ENCODE measurements at regions not wholly inside any gene's neighbourhood (a gene's known extent, or its start where the extent isn't known, plus 50 kb on each side); places are given as distances from the start of the nearest gene placed in this dataset.

- intact Hi-C loops (cut with micrococcal nuclease): no loop called here
- ATAC-seq (ENCODE audit: low read depth): no peak
These were observed 58.4 kb upstream of the NUDT12 start for GRCh38 chr5:103620851-103621547.

GRCh38 chr5:103617913-103618312 lies 55.3 kb upstream of the NUDT12 start:
- Histone ChIP-seq H3K4me2 (replicated peaks; ENCODE audit: low read depth, low read length, poor library complexity, severe bottlenecking) (no peak overlapping the region), H3K9me3 (ENCODE audit: control extremely low read depth in 1 of 3, control insufficient read depth in 2 of 3, insufficient read depth in 1 of 3, low read length in 2 of 3) (no peaks in the 10 kb centered on the region), H3K9ac (ENCODE audit: low read length) (no peak overlapping the region), H3K4me1 (ENCODE audit: control insufficient read depth in 2 of 2, insufficient read depth in 2 of 2, low read length in 2 of 2) (no peaks in the 10 kb centered on the region), H3K36me3 (replicated peaks in 1 of 2; ENCODE audit: control extremely low read depth in 1 of 2, control insufficient read depth in 1 of 2, extremely low read depth in 1 of 2, insufficient read depth in 2 of 2, low read length in 1 of 2) (no peaks in the 10 kb centered on the region), H3K79me2 (ENCODE audit: control insufficient read depth, insufficient read depth, low read length) (no peaks in the 10 kb centered on the region), H2AFZ (ENCODE audit: insufficient read depth, low read depth, low read length, poor library complexity, severe bottlenecking) (no peak overlapping the region), H3K27ac (ENCODE audit: low read length in 2 of 2) (no peak overlapping the region), H3K4me3 (ENCODE audit: control extremely low read depth in 1 of 5, extremely low read depth in 1 of 5, insufficient read depth in 1 of 5, low read depth in 2 of 5, low read length in 4 of 5) (no peak overlapping the region), H3K27me3 (replicated peaks in 1 of 4; ENCODE audit: control extremely low read depth in 1 of 4, control insufficient read depth in 3 of 4, insufficient read depth in 4 of 4, low read length in 3 of 4) (no peaks in the 10 kb centered on the region), H4K20me1 (ENCODE audit: control insufficient read depth, insufficient read depth, low read length, poor library complexity, severe bottlenecking) (no peaks in the 10 kb centered on the region)
- H3K4me3 Mint-ChIP-seq: no peak overlapping the region
- TF ChIP-seq EZH2 (IDR thresholded peaks at IDR 0.05; ENCODE audit: borderline replicate concordance, insufficient read depth, low read depth, low read length, poor library complexity, severe bottlenecking) (no peak), CTCF (IDR thresholded peaks at IDR 0.05) (no peak)
- POLR2A ChIA-PET: no interaction called here
- DNase-seq (no peak), ATAC-seq (ENCODE audit: low read depth) (no peak)
- CTCF ChIA-PET: no interaction called here
- no CpG with 5 or more reads among the region's 1 CpG for WGBS (ENCODE audit: insufficient coverage)
- no peak overlapping the region for H3K27ac Mint-ChIP-seq
- no peaks in the 10 kb centered on the region for H3K27me3 Mint-ChIP-seq
- no peaks in the 10 kb centered on the region for H3K4me1 Mint-ChIP-seq
- H3K9me3 Mint-ChIP-seq (ENCODE audit: insufficient read depth): peaks cover 2% of the 10 kb centered on the region
- intact Hi-C loops (cut with micrococcal nuclease): no loop called here

More at GRCh38 chr5:103620851-103621547, 58.4 kb upstream of the NUDT12 start:
- Mint-ChIP-seq H3K4me1 (no peaks in the 10 kb centered on the region), H3K27me3 (no peaks in the 10 kb centered on the region), H3K4me3 (no peak overlapping the region), H3K9me3 (ENCODE audit: insufficient read depth) (peaks cover 2% of the 10 kb centered on the region), H3K27ac (no peak overlapping the region)
- H4K20me1 ChIP-seq (ENCODE audit: control insufficient read depth, insufficient read depth, low read length, poor library complexity, severe bottlenecking): no peaks in the 10 kb centered on the region
- H3K27me3 ChIP-seq (replicated peaks in 1 of 4; ENCODE audit: control extremely low read depth in 1 of 4, control insufficient read depth in 3 of 4, insufficient read depth in 4 of 4, low read length in 3 of 4): no peaks in the 10 kb centered on the region
- no peaks in the 10 kb centered on the region for H3K79me2 ChIP-seq (ENCODE audit: control insufficient read depth, insufficient read depth, low read length)
- ChIA-PET CTCF (no interaction called here), POLR2A (no interaction called here)
- H3K9ac ChIP-seq (ENCODE audit: low read length): no peak overlapping the region
- no peak for DNase-seq
- no peaks in the 10 kb centered on the region for H3K36me3 ChIP-seq (replicated peaks in 1 of 2; ENCODE audit: control extremely low read depth in 1 of 2, control insufficient read depth in 1 of 2, extremely low read depth in 1 of 2, insufficient read depth in 2 of 2, low read length in 1 of 2)
- H3K4me2 ChIP-seq (replicated peaks; ENCODE audit: low read depth, low read length, poor library complexity, severe bottlenecking): no peak overlapping the region
- H3K4me1 ChIP-seq (ENCODE audit: control insufficient read depth in 2 of 2, insufficient read depth in 2 of 2, low read length in 2 of 2): no peaks in the 10 kb centered on the region
- H2AFZ ChIP-seq (ENCODE audit: insufficient read depth, low read depth, low read length, poor library complexity, severe bottlenecking): no peak overlapping the region
- no peak overlapping the region for H3K4me3 ChIP-seq (ENCODE audit: control extremely low read depth in 1 of 5, extremely low read depth in 1 of 5, insufficient read depth in 1 of 5, low read depth in 2 of 5, low read length in 4 of 5)
- WGBS (ENCODE audit: insufficient coverage): 65% methylated on average over 2 of the region's 2 CpGs
- no peak overlapping the region for H3K27ac ChIP-seq (ENCODE audit: low read length in 2 of 2)
- TF ChIP-seq EZH2 (IDR thresholded peaks at IDR 0.05; ENCODE audit: borderline replicate concordance, insufficient read depth, low read depth, low read length, poor library complexity, severe bottlenecking) (no peak), CTCF (IDR thresholded peaks at IDR 0.05) (no peak)
- no peaks in the 10 kb centered on the region for H3K9me3 ChIP-seq (ENCODE audit: control extremely low read depth in 1 of 3, control insufficient read depth in 2 of 3, insufficient read depth in 1 of 3, low read length in 2 of 3)
